Astrocyte of the spinal cord (primary cell): ENCODE measurements at regions not wholly inside any gene's neighbourhood (a gene's known extent, or its start where the extent isn't known, plus 50 kb on each side); places are given as distances from the start of the nearest gene placed in this dataset.
"Not testable (repeated sequence)": the region's sequence is repeated elsewhere in the genome, so short reads cannot be mapped to it uniquely, and the experiment has no call there.

Experiments
- DNase-seq: peaks from one replicate; pipeline ENCODE4 v3.0.0; 2011; ENCODE audit warnings: low read depth, low spot score
- H3K4me3 ChIP-seq: 2 replicates; pipeline ENCODE4 v1.5.1; 2011; ENCODE audit warnings: low read depth, mild to moderate bottlenecking, low read length, moderate library complexity
- in situ Hi-C: cut with HindIII; loops from 2 replicates; pipeline ENCODE4 v1.10.0; 2017; ENCODE audit warnings: low sequenced_read_pairs
- TF ChIP-seq, protein P1 (sequence below): IDR thresholded peaks from 2 replicates; pipeline ENCODE4 v1.5.1; 2012; ENCODE audit warnings: low read depth, mild to moderate bottlenecking, low read length, inconsistent platforms

DNA sequence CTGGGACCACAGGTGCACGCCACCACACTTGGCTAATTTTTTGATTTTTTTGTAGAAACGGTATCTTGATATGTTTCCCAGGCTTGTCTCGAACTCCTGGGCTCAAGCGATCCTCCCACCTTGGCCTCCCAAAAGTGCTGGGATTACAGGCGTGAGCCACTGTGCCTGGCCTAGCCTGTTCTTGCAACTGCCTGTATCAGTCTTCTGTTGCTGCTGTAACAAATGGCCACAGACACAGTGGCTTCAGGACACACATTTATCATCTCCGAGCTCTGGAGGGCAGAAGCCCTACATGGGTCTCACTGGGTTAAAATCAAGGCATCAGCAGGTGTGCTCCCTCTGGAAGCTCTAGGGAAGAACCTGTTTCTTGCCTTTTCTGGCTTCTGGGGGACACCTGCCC, 79.9 kb upstream of the NCOR2 start:
- in situ Hi-C loops: no loop called here
- TF ChIP-seq, protein P1, sequence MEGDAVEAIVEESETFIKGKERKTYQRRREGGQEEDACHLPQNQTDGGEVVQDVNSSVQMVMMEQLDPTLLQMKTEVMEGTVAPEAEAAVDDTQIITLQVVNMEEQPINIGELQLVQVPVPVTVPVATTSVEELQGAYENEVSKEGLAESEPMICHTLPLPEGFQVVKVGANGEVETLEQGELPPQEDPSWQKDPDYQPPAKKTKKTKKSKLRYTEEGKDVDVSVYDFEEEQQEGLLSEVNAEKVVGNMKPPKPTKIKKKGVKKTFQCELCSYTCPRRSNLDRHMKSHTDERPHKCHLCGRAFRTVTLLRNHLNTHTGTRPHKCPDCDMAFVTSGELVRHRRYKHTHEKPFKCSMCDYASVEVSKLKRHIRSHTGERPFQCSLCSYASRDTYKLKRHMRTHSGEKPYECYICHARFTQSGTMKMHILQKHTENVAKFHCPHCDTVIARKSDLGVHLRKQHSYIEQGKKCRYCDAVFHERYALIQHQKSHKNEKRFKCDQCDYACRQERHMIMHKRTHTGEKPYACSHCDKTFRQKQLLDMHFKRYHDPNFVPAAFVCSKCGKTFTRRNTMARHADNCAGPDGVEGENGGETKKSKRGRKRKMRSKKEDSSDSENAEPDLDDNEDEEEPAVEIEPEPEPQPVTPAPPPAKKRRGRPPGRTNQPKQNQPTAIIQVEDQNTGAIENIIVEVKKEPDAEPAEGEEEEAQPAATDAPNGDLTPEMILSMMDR: no peak
- no peak for DNase-seq

DNA sequence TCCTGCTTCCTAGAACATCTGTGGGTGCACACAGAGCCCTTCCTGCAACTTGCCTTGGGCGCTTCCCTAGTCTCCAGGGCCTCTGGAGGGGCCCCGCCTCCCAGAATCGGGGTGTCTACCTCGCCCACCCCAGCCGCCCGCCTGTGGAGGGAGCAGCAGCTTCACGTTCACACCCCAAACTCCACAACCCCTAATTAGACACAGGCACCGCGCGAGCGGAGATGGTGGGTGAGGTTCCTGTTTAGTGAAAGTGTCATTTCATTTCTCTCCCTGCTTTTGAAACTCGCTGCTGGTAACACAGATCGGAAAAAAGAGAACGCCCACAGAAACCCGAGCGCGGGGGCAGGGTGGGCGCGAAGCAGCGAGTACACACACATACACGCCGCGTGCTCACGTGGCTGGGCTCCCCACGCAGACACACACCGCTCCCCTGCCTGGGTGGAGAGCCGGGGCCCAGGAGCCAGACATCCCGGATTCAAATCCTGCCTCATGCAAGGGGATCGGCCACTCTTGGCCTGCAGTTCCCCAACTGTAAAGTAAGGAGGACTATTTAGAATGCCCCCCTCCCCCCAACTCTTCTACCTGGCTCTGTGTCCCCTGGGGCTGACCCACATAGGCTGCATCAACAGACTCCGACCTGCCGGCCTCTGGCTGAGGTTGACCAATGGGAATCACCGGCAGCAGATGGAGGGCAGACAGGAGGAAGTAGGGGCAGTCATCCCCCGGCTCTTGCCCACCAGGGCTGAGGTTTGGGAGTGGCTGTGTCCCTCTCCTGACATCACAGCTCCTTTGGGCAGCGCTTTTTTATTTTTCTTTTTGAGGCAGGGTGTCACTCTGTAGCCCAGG, 79.2 kb upstream of the NCOR2 start:
- DNase-seq: no peak
- no peak overlapping the region for H3K4me3 ChIP-seq
- TF ChIP-seq, protein P1: no peak
- in situ Hi-C loops: no loop called here

More for the DNA sequence above, 79.9 kb upstream of the NCOR2 start:
- no peak overlapping the region for H3K4me3 ChIP-seq

DNA sequence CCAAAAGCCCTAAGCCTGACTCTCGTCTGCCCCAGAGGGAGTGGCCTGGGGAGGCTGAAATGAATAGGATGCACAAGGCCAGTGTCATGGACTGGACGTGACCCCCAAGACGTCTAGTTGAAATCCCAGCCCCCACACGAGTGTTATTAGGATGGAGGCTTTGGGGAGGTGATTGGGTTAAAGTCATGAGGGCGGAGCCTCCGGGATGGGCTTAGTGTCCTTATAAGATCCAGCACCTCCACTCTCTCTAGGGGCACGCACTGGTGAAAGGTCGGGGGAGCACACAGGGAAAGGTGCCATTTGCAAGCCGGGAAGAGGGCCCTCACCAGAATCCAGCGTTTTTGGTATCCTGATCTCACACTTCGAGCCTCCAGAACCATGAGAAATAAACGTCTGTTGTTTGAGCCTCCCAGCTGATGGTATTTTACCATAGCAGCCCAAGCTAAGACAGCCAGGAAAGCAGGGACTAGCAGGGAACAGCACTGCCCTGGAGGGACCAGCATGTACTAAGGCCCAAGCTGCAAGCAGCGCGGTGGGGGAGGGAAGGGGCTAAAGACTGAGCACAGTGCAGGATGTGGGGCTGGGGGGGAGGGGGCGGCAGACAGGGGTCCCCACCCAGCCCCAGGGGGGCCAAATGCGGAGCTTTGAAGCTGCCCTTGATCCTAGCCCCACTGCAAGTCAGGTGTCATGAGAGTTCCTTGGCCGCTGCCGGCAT, 78.3 kb upstream of the NCOR2 start:
- no peak overlapping the region for H3K4me3 ChIP-seq
- TF ChIP-seq, protein P1: no peak
- in situ Hi-C loops: no loop called here
- no peak for DNase-seq

DNA sequence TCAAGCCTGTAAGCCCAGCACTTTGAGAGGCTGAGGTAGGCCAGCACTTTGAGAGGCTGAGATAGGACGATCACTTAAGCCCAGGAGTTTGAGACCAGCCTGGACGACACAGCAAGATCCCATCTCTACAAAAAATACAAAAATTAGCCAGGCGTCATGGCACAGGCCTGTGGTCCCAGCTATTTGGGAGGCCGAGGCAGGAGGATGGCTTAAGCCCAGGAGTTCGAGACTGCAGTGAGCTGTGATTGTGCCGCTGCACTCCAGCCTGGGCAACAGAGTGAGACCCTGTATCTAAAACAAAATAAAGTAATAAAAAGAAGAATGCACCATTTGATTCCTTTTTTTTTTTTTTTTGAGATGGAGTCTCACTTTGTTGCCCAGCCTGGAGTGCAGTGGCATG, 76.4 kb upstream of the NCOR2 start:
- H3K4me3 ChIP-seq, in situ Hi-C loops, DNase-seq: not testable (repeated sequence)

- in situ Hi-C loops: no loop called here
- DNase-seq: no peak
- no peak overlapping the region for H3K4me3 ChIP-seq
- TF ChIP-seq, protein P1: no peak
Measured at GRCh38 chr12:124642105-124642504, 74.7 kb upstream of the NCOR2 start.

DNA sequence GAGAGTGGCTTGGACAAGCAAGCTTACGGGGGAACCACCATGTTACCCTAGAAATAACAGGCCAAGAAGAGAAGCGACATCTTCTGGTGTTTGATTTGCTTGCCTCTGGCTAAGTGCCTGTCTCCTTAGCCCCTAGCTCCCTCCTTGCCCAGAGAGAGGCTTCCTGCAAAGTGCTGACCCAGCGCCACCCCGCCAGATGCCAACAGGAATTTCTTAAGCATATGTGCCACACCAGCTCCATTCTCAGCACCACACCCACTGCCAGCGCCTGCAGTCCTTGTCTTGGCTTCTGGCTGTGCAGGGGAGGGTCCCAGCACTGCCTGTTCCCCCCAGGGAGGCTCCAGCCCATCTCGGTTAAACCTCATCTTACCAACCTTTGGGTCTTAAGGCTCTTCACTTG, 74.2 kb upstream of the NCOR2 start:
- H3K4me3 ChIP-seq: no peak overlapping the region
- TF ChIP-seq, protein P1: no peak
- DNase-seq: no peak
- in situ Hi-C loops: no loop called here

- in situ Hi-C loops: no loop called here
- peak; percentile 45 for DNase-seq
- H3K4me3 ChIP-seq: no peak overlapping the region
- TF ChIP-seq, protein P1: no peak
Measured at GRCh38 chr12:124640056-124640455, 72.6 kb upstream of the NCOR2 start.
